ENCODE measurements at regions not wholly inside any gene's neighbourhood (a gene's known extent, or its start where the extent isn't known, plus 50 kb on each side); places are given as distances from the start of the nearest gene placed in this dataset.

DNA sequence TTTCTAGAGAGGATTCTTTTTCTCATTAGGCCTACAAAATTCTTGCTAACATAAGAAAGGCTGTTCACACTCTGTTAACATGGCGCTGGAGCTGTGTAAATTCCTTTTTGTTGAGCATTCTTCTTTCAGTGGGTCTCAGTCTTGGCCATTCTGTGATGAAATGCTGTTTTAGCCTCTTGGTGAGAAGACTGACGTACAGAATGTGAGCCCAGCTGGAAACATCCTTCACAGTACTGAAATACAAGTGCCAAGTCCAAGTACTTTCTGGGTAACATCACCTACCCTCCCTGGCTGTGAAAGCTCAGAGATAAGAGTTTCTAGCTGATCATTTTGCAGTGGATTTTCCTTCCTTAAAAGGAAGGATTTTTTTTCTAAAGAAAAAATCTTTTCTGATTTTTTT is 231.8 kb downstream of the AHR start:
- in situ Hi-C loops (cut with HindIII; ENCODE audit: low sequenced_read_pairs), result no loop called here

DNA sequence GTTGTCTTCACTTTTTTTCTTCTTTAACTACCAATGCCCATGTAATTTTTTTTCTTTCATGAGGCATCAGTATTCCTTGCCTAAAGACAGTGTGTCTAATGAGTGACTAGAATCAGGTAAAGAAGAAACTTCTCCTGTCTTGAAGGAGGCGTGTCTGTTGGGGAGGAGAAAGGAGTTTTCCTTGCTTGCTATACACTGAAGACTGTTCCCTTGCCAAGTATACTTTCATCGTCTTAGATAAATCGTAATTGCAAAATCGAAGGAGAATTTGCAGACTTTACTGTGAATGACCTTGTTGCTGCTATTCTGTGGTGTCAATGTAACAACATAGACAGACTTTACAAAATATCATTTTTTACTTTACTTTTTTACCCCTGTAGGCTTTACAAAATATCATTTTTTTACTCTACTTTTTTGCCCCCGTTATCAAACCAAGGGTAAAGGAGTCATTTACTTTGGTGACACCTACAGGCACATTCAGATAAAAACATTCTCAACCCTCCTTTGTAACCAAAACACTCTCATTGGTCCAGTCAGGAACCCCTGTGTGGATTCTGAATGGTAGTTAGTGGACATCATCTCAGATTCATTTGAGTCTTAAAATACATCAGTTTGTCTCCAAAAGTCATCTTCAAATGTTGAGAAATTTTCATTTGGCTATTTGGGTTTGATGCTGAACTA is 232.4 kb downstream of the AHR start:
- peak; percentile 51 for DNase-seq (ENCODE audit: low read depth, low spot score)
- in situ Hi-C loops (cut with HindIII; ENCODE audit: low sequenced_read_pairs), result no loop called here
- H3K4me3 ChIP-seq (ENCODE audit: low read depth, low read length), result no peak overlapping the region
- TF ChIP-seq, protein P1, sequence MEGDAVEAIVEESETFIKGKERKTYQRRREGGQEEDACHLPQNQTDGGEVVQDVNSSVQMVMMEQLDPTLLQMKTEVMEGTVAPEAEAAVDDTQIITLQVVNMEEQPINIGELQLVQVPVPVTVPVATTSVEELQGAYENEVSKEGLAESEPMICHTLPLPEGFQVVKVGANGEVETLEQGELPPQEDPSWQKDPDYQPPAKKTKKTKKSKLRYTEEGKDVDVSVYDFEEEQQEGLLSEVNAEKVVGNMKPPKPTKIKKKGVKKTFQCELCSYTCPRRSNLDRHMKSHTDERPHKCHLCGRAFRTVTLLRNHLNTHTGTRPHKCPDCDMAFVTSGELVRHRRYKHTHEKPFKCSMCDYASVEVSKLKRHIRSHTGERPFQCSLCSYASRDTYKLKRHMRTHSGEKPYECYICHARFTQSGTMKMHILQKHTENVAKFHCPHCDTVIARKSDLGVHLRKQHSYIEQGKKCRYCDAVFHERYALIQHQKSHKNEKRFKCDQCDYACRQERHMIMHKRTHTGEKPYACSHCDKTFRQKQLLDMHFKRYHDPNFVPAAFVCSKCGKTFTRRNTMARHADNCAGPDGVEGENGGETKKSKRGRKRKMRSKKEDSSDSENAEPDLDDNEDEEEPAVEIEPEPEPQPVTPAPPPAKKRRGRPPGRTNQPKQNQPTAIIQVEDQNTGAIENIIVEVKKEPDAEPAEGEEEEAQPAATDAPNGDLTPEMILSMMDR (IDR thresholded peaks at IDR 0.05; ENCODE audit: low read depth, low read length), result no peak

More for the DNA sequence above, 231.8 kb downstream of the AHR start:
- TF ChIP-seq, protein P1 (IDR thresholded peaks at IDR 0.05; ENCODE audit: low read depth, low read length), result no peak
- DNase-seq (ENCODE audit: low read depth, low spot score), result peak; percentile 95
- H3K4me3 ChIP-seq (ENCODE audit: low read depth, low read length), result no peak overlapping the region

DNA sequence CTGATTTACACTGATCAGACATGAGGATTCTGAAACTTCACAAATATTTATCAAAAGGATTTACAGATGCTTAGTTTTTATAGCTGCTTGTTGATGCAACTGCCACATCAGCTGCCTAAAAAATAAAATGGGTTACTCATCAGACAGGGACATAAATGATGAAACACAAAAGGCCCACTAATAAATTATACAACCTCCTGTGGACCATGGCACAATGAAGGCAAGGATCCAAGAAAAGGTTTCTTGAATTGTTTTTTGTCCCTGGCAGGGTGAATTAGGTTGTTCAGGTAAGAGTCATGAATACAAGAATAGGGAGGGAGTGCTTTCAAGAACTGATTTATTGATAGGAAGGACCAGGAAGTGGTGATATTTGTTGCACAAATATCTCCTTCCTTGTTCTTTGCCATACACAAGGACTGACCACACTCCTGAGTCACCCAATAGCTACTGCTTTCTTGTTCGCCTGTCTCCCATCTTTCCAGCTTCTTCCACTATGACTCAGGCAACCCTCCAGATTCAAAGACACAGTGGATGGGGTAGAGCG is 234.5 kb downstream of the AHR start:
- peak; percentile 88 for DNase-seq (ENCODE audit: low read depth, low spot score)

DNA sequence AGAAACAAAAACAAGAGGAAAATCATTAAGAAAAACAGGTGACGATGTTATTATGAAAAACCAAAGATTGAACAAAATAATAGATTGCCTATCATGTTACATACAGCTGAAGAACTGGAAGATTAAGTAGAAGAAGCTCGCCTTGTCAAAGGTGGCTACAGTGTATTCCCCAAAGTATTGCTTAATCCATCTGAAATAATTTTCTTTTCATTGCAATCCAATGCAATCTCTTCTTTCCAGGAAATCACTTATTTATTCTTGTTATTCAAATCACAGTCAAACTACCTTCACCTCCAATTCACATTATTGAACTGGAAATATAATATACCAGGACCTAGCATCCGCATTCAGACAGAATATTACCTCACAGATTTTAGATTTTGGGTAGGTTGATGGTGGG is 235.9 kb downstream of the AHR start:
- DNase-seq (ENCODE audit: low read depth, low spot score), result no peak
- TF ChIP-seq, protein P1 (IDR thresholded peaks at IDR 0.05; ENCODE audit: low read depth, low read length), result no peak
- in situ Hi-C loops (cut with HindIII; ENCODE audit: low sequenced_read_pairs), result no loop called here
- H3K4me3 ChIP-seq (ENCODE audit: low read depth, low read length), result no peak overlapping the region

More for the DNA sequence above, 234.5 kb downstream of the AHR start:
- H3K4me3 ChIP-seq (ENCODE audit: low read depth, low read length), result no peak overlapping the region
- in situ Hi-C loops (cut with HindIII; ENCODE audit: low sequenced_read_pairs), result no loop called here
- TF ChIP-seq, protein P1 (IDR thresholded peaks at IDR 0.05; ENCODE audit: low read depth, low read length), result no peak

DNA sequence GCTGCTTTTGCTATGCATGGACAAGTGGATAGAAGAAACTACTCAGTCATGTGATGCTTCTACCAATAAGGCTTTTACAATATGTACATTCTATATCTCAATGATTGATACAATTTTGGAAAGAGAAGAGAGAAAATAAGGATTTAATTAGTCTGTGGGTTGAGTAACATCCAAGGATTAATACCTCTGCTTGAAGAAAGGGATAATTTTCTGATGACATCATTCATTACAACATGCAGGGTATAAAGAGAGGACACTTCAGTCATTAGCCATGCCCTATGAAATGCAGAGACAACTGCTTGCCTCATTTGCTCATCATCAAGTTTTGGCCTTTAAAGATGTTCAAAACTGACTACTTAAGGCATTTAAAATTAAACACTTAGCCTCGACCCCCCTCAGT is 237.3 kb downstream of the AHR start:
- TF ChIP-seq, protein P1 (IDR thresholded peaks at IDR 0.05; ENCODE audit: low read depth, low read length), result no peak
- no peak for DNase-seq (ENCODE audit: low read depth, low spot score)
- in situ Hi-C loops (cut with HindIII; ENCODE audit: low sequenced_read_pairs), result no loop called here

DNA sequence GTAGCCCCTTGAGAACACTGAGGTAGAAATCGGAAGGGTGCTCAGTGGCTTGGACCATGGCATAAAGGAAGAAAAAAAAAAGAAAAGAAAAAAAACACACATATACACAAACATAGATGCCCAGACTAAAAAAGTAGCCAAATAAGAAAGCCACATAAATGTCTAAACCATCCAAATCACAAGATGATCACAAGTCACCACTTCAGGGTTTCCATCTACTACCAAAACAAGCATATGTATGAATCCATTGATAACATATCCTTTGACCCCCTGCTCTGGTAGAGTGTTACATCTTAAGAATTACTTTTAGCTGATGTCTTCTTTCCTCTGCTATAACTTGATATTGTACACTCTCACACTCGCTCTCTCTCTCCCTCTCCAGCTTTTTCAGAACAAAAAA is 245.9 kb downstream of the AHR start:
- TF ChIP-seq, protein P1 (IDR thresholded peaks at IDR 0.05; ENCODE audit: low read depth, low read length), result no peak
- H3K4me3 ChIP-seq (ENCODE audit: low read depth, low read length), result no peak overlapping the region
- in situ Hi-C loops (cut with HindIII; ENCODE audit: low sequenced_read_pairs), result no loop called here
- no peak for DNase-seq (ENCODE audit: low read depth, low spot score)

More for the DNA sequence above, 237.3 kb downstream of the AHR start:
- no peak overlapping the region for H3K4me3 ChIP-seq (ENCODE audit: low read depth, low read length)

Data from astrocyte of the spinal cord (primary cell).